ENCODE measurements at regions not wholly inside any gene's neighbourhood (a gene's known extent, or its start where the extent isn't known, plus 50 kb on each side); places are given as distances from the start of the nearest gene placed in this dataset.
"Not testable (repeated sequence)": the region's sequence is repeated elsewhere in the genome, so short reads cannot be mapped to it uniquely, and the experiment has no call there.

DNA sequence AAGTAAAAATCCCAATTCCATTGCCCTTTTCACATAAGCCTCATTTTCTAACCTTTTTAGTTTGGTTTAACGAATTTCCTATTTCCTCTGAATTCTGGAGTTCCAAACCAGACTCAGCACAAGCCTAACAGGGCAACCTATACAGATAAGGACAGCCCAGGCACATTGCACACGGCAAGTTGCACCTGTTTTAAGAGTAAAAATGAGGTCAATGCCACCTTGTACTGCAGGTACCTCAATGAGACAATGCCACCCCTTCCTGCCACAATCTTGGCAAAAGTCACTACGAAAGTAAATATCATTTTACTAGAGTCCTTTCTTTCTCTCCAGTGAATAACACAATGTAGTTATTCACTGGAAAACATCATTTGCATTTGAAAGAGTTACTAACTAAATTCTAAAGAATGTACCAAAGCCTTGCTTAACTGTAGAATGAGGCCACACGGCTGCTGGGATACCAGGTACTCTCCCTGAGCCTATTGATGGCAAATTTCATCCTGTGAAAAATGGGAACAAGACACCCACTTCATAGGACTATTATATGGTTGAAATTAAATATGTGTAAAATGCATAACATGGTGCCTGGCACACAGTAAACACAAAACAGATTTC lies 117.2 kb upstream of the NBPF9 start:
- TF ChIP-seq CTCF (conservative IDR thresholded peaks at IDR 0.05; ENCODE audit: low read depth, low read length); EZH2 (IDR thresholded peaks at IDR 0.05; ENCODE audit: borderline replicate concordance, low read depth, low read length, poor library complexity, severe bottlenecking): not testable (repeated sequence)
